ENCODE measurements at regions not wholly inside any gene's neighbourhood (a gene's known extent, or its start where the extent isn't known, plus 50 kb on each side); places are given as distances from the start of the nearest gene placed in this dataset.

- DNase-seq: no peak
These were observed 1077.0 kb downstream of the LRFN5 start for GRCh38 chr14:42683707-42684106.

DNA sequence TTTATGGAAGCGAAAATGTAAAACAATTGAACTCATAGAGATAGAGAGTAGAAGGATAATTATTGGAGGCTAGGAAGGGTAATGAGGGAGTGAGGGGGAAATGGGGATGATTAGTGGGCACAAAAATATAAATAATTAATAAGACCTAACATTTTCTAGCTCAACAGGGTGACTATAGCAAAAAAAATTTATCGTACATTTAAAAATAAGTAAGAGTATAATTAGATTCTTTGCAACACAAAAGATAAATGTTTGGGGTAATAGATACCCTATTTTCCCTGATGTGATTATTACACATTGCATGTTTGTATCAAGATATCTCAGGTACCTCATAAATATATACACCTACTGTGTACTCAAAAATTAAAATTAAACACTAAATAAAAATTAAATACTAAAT is 1070.0 kb downstream of the LRFN5 start:
- DNase-seq: no peak

DNA sequence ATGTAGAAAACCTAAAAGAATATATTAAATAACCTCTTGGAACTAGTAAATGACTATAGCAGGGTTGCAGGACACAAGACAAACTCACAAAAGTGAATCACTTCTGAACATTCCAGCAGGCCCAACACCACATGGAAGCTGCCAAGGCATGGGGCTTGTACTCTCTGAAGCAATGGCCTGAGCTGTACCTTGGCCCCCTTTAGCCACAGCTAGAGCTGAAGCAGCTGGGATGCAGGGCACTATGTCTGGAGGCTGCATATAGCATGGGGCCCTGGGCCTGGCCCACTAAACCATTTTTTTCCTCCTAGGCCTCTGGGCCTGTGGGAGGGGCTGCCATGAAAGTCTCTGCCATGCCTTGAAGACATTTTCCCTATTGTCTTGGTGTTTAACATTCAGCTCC is 1067.3 kb downstream of the LRFN5 start:
- no peak for DNase-seq

DNA sequence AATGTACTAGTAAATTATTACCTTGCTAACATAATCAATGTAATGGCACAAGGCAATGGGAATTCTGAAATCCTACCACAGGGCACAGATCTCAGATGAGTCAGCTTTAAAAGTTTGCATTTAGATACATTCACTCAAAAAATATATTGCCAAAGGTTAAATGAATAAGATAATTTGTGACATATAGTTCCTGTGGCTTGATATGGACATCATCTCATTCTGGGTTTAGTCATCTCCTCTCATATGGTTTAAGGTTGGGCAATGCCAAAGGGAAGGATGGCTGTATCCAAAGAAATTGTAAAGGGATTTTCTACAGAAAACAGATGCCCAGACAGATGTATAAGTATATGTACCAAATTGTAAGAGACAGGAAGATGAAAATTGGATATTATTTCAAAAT is 1065.0 kb downstream of the LRFN5 start:
- no peak for DNase-seq

DNA sequence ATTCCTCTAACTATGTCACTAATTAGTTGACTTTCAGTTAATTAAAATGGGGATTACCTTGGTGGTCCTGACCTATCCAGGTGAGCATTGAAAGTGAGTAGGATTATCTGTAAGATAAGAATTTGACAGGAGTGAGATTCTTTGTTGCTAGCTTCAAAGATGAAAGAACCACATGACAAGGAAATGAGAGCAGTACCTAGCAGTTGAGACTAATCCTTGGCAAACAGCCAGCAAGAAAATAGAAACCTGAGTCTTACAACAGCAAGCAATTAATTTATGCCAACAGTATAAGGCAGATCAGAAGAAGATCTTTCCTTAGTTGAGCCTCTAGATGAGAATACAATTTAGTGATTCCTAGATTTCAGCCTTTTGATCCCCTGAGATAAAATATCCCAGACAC is 1058.4 kb downstream of the LRFN5 start:
- DNase-seq: no peak

DNA sequence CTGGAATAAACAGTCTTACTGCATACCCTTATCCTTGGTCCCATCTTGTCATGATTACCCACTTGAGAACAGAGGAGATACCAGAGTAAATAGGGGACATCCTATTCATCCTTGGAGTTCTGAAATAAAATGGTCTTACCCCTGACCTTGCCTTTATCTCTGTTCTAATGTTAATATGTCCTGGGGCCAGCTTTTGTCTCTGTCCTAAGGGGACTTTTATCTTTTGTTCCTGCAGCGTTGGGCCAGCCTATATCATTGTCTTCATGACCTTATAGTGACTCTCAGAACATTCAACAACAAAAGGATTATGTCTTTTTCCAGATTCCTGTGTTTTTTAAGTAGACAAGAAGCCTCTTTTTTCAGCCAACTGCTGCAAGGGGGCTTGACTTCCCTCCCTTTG is 1057.5 kb downstream of the LRFN5 start:
- DNase-seq: no peak

- no peak for DNase-seq
These were observed 1048.0 kb downstream of the LRFN5 start for GRCh38 chr14:42654707-42655106.

GRCh38 chr14:42642787-42643186 is 1036.1 kb downstream of the LRFN5 start:
- no peak for DNase-seq

- no peak for DNase-seq
These were observed 1026.9 kb downstream of the LRFN5 start for GRCh38 chr14:42633504-42634095.

GRCh38 chr14:42629553-42629952 is 1022.9 kb downstream of the LRFN5 start:
- DNase-seq: no peak

DNA sequence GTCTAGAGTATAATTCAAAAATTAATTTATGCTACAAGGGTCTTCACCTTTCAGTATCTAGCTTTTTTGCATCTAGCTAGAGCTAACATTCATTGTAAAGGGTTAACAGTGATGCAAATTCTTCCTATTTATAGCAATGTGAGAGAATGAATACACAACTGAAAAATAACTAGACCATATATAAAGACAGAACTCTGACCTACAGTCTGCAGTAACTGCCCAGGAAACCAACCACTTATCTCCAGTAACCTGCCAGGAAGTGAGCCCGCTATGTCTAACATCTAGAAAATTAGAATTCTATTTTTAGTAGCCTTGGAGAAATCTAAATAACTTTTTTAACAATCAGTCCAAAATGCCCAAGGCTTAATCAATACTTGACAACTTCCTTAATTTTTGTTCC is 1021.9 kb downstream of the LRFN5 start:
- no peak for DNase-seq

DNA sequence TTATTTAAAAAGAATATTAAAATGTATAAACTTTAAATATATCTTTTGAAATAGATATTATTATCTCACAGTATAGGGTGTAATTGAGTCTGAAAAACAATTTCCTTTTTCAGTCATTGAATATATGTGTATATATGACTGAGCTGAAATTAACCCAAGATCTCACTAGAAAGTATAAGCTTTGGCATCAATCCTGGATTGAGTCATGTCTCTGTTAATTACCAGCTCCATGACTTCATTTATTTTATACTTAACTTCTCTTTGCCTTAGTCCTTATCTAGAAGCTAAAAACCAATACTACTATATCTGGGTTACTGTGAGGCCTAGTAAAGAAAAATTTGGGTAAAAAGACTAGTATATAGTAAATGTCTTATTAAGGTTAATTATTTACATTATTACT is 1020.3 kb downstream of the LRFN5 start:
- no peak for DNase-seq

- no peak for DNase-seq
These were observed 1018.5 kb downstream of the LRFN5 start for GRCh38 chr14:42624980-42625761.

GRCh38 chr14:42617005-42617404 is 1010.3 kb downstream of the LRFN5 start:
- DNase-seq: no peak

- no peak for DNase-seq
These were observed 1000.2 kb downstream of the LRFN5 start for GRCh38 chr14:42606839-42607238.

DNA sequence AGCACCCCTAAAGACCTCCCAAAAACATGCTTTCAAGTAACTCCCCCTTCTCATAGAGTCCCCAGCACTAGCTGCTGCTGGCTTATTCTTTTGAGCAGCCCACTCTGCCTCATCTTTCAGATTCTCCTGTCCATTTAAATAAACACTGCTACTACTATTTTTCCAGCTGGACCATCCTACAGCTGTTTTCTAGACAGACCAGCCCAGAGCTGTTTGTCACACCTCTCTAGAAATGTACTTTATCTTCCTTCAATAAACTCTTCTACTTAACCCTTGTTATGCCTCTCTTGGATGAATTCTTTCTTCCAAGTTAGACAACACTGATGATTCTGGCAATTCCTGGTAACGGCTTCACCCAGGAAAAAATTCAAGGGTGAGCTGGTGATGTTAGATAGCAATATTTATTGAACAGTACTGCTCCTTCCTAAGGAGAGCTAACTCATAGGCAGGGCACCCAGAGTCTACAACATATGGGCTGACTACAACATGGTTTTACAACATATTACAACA is 995.7 kb downstream of the LRFN5 start:
- no peak for DNase-seq

DNA sequence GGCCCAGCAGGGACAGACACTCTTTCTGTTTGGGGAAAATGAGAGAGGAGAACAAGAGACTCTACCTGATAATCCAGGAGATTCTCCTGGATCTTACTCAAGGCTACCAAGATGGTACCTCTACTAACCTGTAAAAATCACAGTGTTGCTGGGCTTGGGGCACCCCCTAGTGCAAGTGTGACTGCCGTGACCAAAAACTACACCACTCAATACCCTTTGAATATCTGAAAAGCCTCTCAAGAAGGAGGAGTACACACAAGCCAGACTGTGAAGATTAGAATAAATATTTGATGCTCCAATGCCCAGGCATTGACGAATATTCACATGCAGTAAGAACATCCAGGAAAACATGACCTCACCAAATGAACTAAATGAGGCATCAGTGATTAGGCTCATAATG is 965.4 kb downstream of the LRFN5 start:
- no peak for DNase-seq

DNA sequence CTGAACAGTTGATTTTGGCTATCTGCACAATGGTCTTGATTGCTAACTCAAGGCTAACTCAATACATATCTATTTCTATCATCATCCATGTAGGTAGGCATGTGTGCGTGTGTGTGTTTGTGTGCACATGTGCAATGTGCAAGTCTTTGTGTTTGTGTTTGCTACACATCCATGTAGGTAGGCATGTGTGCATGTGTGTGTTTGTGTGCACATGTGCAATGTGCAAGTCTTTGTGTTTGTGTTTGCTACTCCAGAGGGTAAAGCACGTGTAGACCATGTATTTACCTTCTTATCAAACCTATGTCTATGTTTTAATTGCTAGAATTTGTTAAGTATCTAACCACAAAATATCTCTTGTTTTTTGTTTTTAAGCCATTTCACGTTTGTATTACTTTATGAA is 962.6 kb downstream of the LRFN5 start:
- DNase-seq: no peak

DNA sequence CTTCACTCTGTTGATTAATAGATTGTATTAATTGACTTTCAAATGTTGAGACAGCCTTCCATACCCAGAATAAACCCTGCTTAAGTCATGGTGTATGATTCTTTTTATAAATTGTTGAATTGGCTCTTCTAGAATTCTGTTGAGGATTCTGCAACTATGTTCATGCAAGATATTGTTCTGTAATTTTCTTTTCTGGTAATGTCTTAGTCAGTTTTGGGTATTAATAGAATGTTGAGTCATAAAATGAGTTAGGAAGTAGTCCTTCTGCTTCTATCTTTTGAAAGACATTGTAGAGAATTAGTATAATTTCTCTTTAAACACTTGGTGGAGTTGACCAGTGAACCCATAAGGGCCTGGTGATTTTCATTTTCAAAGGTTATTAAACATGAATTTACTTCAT is 958.9 kb downstream of the LRFN5 start:
- no peak for DNase-seq

GRCh38 chr14:42563313-42563712 is 956.6 kb downstream of the LRFN5 start:
- DNase-seq: no peak

DNA sequence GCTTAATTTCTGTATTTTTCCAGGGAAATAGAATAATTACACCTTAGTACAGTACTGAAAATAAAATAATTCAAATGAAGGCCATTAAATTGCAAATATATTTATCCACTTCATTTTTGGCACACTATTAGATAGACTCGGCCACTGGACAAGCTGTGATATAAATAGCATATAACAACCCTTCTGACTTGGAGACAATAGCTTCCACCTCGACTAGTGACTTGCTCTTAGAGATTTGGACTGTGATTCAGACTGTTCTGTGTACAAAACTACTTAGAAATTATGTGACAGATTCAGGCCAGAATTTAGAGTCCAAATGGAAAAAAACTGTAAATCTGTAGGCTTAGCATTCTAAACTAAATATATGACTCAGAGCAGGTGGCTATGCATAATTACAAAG is 949.9 kb downstream of the LRFN5 start:
- DNase-seq: no peak

DNA sequence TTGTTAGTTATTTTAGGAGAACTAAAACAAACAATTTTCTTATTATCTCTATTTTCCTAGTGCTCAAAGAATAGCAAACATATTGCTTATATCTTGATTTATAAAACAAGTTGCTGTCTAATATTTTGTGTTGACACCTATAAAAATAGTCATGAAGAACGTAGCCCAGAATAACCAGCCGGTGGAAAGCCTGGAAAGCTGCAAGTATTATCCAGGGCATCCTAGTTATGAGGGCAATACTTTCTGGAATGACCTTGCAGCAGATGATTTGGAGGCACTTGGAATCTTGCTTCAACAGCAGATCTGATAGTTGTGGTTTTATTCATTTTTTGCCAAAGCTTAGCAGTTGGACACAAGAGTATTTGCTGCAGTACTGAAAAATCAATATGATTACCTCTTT is 948.7 kb downstream of the LRFN5 start:
- DNase-seq: no peak

DNA sequence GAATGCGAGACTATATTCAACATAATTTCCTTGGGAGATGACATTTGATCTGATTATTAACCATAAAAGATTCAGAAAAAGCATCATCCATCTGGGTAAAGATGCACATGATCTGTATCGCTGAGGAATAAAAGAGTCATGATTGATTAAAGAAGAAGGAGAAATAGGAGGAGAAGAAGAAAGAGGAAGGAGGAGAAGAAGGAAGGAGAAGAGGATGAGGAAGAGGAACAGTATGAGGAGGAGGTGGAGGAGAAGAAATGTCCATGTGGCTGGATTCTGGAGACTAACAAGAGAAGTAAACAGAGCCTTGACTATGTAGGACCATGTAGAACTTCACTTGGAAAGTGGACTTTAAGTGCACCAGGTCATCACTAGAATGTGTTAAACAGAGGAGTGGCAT is 947.4 kb downstream of the LRFN5 start:
- no peak for DNase-seq

GRCh38 chr14:42550310-42550709 is 943.6 kb downstream of the LRFN5 start:
- no peak for DNase-seq

DNA sequence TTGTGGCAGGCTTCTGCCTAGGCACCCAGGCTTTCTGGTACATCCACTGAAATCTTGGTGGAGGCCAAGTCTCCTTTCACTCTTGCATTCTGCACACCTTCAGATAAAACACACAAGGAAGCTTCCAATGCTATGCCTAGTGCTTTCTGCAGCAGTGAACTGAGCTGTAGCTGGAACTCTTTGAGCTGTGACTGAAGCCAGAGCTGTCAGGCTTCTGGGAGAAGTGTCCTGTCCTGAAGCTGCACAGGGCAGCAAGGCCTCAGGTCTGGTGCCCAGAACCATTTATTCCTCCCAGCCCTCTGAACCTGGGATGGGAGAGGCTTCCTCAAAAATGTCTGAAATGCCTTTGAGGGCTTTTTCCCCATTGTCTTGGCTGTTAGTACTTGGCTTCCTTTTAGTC is 941.7 kb downstream of the LRFN5 start:
- no peak for DNase-seq
